ENCODE measurements at regions not wholly inside any gene's neighbourhood (a gene's known extent, or its start where the extent isn't known, plus 50 kb on each side); places are given as distances from the start of the nearest gene placed in this dataset.

- H3K4me3 ChIP-seq: no peak overlapping the region
- intact Hi-C loops (cut with DNase I): loop anchor here in 1 of 10 donors (10.0 kb wide), 1 partner anchor 466 kb away; no protein-coding TSS in a partner anchor
- H3K4me1 ChIP-seq: peaks cover 0 to 15% (median 0%) of the 10 kb centered on the region in 12 donors
- DNase-seq: no peak
- no peaks in the 10 kb centered on the region for H3K27me3 ChIP-seq
- H3K9me3 ChIP-seq: no peaks in the 10 kb centered on the region
- TF ChIP-seq POLR2A (IDR thresholded peaks at IDR 0.05): no peak
- TF ChIP-seq, protein P1, sequence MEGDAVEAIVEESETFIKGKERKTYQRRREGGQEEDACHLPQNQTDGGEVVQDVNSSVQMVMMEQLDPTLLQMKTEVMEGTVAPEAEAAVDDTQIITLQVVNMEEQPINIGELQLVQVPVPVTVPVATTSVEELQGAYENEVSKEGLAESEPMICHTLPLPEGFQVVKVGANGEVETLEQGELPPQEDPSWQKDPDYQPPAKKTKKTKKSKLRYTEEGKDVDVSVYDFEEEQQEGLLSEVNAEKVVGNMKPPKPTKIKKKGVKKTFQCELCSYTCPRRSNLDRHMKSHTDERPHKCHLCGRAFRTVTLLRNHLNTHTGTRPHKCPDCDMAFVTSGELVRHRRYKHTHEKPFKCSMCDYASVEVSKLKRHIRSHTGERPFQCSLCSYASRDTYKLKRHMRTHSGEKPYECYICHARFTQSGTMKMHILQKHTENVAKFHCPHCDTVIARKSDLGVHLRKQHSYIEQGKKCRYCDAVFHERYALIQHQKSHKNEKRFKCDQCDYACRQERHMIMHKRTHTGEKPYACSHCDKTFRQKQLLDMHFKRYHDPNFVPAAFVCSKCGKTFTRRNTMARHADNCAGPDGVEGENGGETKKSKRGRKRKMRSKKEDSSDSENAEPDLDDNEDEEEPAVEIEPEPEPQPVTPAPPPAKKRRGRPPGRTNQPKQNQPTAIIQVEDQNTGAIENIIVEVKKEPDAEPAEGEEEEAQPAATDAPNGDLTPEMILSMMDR (IDR thresholded peaks at IDR 0.05): no peak
- H3K36me3 ChIP-seq: no peaks in the 10 kb centered on the region
- no peak overlapping the region for H3K27ac ChIP-seq
- no peak for ATAC-seq
Measured at GRCh38 chr7:33710608-33711007, 194.7 kb upstream of the BMPER start.

GRCh38 chr7:33711231-33712019 lies 193.9 kb upstream of the BMPER start:
- intact Hi-C loops (cut with DNase I): loop anchor here in 1 of 10 donors (10.0 kb wide), 1 partner anchor 467 kb away; no protein-coding TSS in a partner anchor

DNA sequence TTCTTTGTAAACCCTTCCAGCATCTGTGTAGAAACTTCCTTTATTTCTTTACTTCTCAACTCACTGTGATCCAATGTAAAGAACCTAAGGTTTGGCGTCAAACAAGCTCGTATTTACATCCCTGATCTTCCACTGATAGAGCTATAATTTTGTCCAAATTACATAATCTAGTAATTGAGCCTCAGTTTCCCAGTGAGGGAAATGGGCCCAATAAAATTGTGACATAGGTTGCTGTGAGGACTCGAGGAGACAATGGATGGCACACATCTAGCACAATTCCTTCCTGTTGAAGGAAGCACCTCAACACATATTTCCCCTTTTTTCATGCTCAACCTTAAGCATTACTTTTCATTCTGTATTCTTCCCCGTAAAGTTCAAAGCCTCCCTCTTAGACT lies 193.3 kb upstream of the BMPER start:
- H3K9me3 ChIP-seq: no peaks in the 10 kb centered on the region
- DNase-seq: no peak
- no peak for ATAC-seq
- 80 to 88% (median 83%) methylated on average over 4 of the region's 4 CpGs for WGBS, 4 donors
- H3K27me3 ChIP-seq: no peaks in the 10 kb centered on the region
- no peaks in the 10 kb centered on the region for H3K36me3 ChIP-seq
- TF ChIP-seq POLR2A (IDR thresholded peaks at IDR 0.05): no peak
- TF ChIP-seq, protein P1 (IDR thresholded peaks at IDR 0.05): no peak
- intact Hi-C loops (cut with DNase I): loop anchor here in 1 of 10 donors (10.0 kb wide), 1 partner anchor 467 kb away; no protein-coding TSS in a partner anchor
- no peak overlapping the region for H3K4me3 ChIP-seq
- H3K4me1 ChIP-seq: peaks cover 0 to 8% (median 0%) of the 10 kb centered on the region in 12 donors
- H3K27ac ChIP-seq: no peak overlapping the region

More at GRCh38 chr7:33711231-33712019, 193.9 kb upstream of the BMPER start:
- no peak for DNase-seq
- Histone ChIP-seq H3K36me3 (no peaks in the 10 kb centered on the region), H3K4me1 (peaks cover 0 to 13% (median 0%) of the 10 kb centered on the region in 12 donors), H3K9me3 (no peaks in the 10 kb centered on the region), H3K27ac (no peak overlapping the region), H3K4me3 (no peak overlapping the region), H3K27me3 (no peaks in the 10 kb centered on the region)
- ATAC-seq: no peak
- 67 to 75% (median 70%) methylated on average over 6 of the region's 6 CpGs for WGBS, 4 donors
- TF ChIP-seq, protein P1 (IDR thresholded peaks at IDR 0.05): no peak
- TF ChIP-seq POLR2A (IDR thresholded peaks at IDR 0.05): no peak

DNA sequence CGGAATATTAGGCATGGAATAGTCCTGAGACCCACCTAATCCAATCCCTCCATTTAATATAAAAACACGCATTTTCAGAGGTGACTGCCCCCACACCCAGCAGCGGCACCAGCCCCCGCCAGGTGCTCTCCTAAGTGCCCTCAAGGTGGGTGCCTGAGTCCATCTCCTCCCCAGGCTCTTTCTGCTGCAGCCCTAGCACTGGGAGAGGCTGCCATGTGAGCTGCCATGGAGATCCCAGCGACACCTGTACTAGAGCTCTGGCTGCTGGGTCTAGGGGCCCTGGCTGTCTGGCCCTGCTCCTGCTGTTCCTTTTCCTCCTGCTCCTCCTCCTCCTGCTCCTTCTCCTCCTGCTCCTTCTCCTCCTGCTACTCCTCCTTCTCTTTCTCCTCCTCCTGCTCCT lies 191.1 kb upstream of the BMPER start:
- WGBS, 4 donors: 85 to 99% (median 90%) methylated on average over 5 of the region's 5 CpGs
- H3K4me1 ChIP-seq: peaks cover 0 to 13% (median 4%) of the 10 kb centered on the region in 12 donors
- ATAC-seq (no peak), DNase-seq (no peak)
- TF ChIP-seq, protein P1 (IDR thresholded peaks at IDR 0.05): no peak
- no peak for TF ChIP-seq POLR2A (IDR thresholded peaks at IDR 0.05)
- no peak overlapping the region for H3K4me3 ChIP-seq
- H3K27ac ChIP-seq: no peak overlapping the region
- H3K9me3 ChIP-seq: no peaks in the 10 kb centered on the region
- intact Hi-C loops (cut with DNase I): loop anchor here in 1 of 10 donors (10.0 kb wide), 1 partner anchor 469 kb away; no protein-coding TSS in a partner anchor
- no peaks in the 10 kb centered on the region for H3K36me3 ChIP-seq
- H3K27me3 ChIP-seq: no peaks in the 10 kb centered on the region

Measured in heart left ventricle (tissue), 16 donors.